ENCODE measurements at regions not wholly inside any gene's neighbourhood (a gene's known extent, or its start where the extent isn't known, plus 50 kb on each side); places are given as distances from the start of the nearest gene placed in this dataset.
"Not testable (repeated sequence)": the region's sequence is repeated elsewhere in the genome, so short reads cannot be mapped to it uniquely, and the experiment has no call there.

DNA sequence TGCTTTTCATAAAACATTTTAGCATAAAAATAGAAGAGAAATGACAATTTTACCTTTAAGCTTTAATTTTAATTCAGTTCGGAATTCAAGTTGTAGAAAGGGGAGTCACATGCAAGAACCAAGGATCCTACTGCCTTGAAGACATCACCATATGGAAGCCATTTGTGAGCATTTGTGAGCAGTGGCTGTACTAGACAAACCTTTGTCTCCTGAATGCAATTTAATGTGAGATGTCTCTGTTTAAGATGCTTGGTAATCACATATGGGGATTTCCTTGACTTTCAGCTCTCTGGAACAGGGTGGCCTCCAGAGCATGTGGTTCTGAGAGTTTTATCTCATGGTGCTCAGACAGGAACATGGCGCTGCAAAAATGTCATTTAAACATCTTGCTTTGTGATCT is 421.8 kb downstream of the NYAP2 start:
- H3K4me3 ChIP-seq (ENCODE audit: low read depth, low read length), result no peak overlapping the region
- TF ChIP-seq, protein P1, sequence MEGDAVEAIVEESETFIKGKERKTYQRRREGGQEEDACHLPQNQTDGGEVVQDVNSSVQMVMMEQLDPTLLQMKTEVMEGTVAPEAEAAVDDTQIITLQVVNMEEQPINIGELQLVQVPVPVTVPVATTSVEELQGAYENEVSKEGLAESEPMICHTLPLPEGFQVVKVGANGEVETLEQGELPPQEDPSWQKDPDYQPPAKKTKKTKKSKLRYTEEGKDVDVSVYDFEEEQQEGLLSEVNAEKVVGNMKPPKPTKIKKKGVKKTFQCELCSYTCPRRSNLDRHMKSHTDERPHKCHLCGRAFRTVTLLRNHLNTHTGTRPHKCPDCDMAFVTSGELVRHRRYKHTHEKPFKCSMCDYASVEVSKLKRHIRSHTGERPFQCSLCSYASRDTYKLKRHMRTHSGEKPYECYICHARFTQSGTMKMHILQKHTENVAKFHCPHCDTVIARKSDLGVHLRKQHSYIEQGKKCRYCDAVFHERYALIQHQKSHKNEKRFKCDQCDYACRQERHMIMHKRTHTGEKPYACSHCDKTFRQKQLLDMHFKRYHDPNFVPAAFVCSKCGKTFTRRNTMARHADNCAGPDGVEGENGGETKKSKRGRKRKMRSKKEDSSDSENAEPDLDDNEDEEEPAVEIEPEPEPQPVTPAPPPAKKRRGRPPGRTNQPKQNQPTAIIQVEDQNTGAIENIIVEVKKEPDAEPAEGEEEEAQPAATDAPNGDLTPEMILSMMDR (IDR thresholded peaks at IDR 0.05; ENCODE audit: borderline replicate concordance, insufficient read depth, low read depth, low read length), result no peak

DNA sequence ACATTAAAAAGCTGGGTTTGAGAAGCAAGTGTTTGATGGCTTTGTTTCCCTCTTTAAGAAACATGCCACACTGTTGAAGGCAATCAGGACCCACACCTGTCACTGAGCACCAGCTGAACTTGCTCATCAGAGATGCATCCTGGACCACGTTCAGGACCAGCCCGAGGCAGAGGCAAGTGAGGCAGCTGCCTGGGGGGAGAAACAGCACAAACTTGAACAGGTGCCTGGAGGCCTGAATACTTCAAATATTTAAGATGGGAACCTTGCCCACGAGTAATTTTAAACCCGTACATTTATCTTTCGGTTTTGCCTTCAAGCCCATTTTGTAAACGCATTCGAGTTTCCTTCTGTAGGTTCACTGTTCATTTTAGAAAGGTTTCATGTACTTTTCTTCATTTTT is 421.3 kb downstream of the NYAP2 start:
- no peak overlapping the region for H3K4me3 ChIP-seq (ENCODE audit: low read depth, low read length)
- TF ChIP-seq, protein P1 (IDR thresholded peaks at IDR 0.05; ENCODE audit: borderline replicate concordance, insufficient read depth, low read depth, low read length), result no peak

DNA sequence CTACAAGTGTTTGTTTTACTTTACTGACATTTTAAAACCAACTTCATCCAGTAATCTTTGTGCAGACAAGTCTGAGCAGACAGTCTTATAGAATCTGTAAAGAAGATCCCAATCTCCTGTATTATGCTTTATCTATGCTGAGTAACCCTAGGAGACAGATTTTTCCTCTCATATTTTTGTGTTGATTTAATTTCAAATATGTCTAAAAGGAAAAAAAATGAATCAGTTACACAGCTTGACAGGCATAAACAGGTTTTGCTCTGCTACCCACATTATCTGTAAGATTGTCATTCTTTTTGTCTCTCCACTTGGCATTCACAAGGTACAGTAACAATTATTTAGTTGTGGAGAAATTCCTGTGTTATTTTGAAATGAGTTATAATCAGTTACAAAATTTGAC is 415.0 kb downstream of the NYAP2 start:
- no peak overlapping the region for H3K4me3 ChIP-seq (ENCODE audit: low read depth, low read length)
- TF ChIP-seq, protein P1 (IDR thresholded peaks at IDR 0.05; ENCODE audit: borderline replicate concordance, insufficient read depth, low read depth, low read length), result no peak

DNA sequence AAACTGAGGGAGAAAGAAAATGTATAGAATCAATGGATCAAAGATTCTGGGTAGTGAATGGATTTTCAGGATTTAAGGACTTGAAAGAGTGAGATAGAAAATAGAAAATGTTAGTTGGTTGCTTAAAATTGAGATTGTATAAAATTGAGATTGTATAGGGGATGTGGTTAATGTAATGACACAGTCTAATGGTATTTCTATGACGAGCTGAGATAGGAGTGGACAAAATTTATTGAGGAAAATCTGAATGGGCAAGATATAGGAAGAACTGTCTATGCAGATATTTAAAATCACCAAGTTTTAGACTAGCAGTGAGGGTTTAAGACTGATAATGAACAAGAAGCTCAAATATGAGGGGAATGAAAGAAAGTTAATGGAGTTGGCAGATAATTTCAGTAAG is 406.6 kb downstream of the NYAP2 start:
- TF ChIP-seq, protein P1 (IDR thresholded peaks at IDR 0.05; ENCODE audit: borderline replicate concordance, insufficient read depth, low read depth, low read length), result no peak
- no peak overlapping the region for H3K4me3 ChIP-seq (ENCODE audit: low read depth, low read length)

DNA sequence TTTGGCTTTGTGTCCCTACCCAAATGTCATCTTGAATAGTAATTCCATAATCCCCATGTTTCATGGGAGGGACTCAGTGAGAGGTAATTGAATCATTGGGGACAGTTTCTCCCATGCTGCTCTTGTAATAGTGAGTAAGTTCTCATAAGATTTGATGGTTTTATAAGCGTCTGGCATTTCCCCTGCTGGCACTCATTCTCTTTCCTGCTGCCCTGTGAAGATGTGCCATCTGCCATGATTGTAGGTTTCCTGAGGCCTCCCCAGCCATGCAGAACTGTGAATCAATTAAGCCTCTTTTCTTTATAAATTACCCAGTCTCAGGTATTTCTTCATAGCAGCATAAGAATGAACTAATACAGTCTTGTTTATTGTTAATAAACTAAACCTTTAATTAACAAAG is 402.6 kb downstream of the NYAP2 start:
- not testable (repeated sequence) for H3K4me3 ChIP-seq (ENCODE audit: low read depth, low read length)

DNA sequence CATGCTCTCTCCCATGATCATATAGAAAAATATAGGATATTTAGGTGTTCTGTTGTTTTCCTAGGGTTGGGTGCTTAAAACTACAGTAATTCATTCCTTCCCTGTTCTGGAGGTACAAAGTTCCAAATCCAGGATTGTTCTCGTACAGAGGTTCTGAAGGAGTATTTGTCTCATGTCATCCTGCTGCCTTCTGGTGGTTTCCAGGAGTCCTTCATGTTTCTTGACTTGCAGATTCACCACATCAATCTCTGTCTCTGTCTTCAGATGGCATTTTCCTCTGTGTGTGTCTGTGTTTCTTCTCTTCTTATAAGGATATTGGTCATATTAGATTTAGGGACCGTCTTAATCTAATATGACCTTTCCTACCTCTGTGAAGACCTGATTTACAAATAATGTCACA is 397.9 kb downstream of the NYAP2 start:
- H3K4me3 ChIP-seq (ENCODE audit: low read depth, low read length), result no peak overlapping the region
- TF ChIP-seq, protein P1 (IDR thresholded peaks at IDR 0.05; ENCODE audit: borderline replicate concordance, insufficient read depth, low read depth, low read length), result no peak

DNA sequence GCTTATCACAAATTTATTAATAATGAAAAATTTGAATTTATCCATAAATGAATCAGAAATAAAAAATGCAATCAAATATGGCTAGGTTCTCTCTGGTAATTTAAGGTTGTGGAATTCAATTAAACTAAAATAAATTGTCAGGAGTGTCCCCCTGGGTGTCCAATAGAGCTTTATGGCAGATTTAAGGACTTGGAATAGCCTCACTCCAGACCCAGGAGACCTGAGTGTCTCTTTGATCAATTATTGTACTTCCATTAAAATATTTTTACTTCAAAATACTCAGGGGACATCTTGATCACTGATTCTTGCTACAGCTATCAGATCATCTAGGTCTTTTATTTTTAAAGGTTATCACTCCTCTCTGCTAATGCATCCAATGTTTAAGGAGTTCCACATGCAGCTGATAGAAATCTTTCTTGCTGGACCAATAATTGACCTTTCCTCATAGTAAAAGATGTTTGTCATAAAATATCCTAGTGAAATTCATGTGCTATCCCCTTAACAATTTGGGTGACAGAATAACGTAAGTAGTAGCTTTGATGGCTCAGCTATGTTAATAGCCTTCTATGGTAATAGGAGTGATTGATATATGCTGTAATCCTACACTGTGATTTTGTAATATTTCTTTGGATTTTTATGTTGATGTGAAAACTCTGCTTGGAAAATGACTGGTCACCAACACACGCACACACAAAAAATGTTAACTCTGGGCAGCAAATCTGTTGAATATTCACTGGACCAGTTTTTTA is 395.3 kb downstream of the NYAP2 start:
- H3K4me3 ChIP-seq (ENCODE audit: low read depth, low read length), result no peak overlapping the region
- TF ChIP-seq, protein P1 (IDR thresholded peaks at IDR 0.05; ENCODE audit: borderline replicate concordance, insufficient read depth, low read depth, low read length), result no peak

Measured in GM12875 (cell line).